Gastroesophageal sphincter (tissue), 3 donors: ENCODE measurements at regions not wholly inside any gene's neighbourhood (a gene's known extent, or its start where the extent isn't known, plus 50 kb on each side); places are given as distances from the start of the nearest gene placed in this dataset.

Experiments used
- POLR2A ChIP-seq, 2 donors: fragments of 450-650 bp; IDR thresholded peaks; one replicate each; pipeline ENCODE4 v1.6.1; 2017; ENCODE audit warnings: antibody characterized with exemption in 2 of 2, mild to moderate bottlenecking in 2 of 2, moderate library complexity in 1 of 2
- TF ChIP-seq, protein P1 (sequence below), 4 experiments: fragments of 200-600 bp in 2 of 4; fragments of 450-650 bp in 2 of 4; sonication (generic) in 1 of 4; IDR thresholded peaks; one replicate each; pipeline ENCODE4 v1.5.1; 2017 to 2019; ENCODE audit warnings: antibody characterized with exemption in 4 of 4, mild to moderate bottlenecking in 2 of 4, moderate library complexity in 2 of 4

DNA sequence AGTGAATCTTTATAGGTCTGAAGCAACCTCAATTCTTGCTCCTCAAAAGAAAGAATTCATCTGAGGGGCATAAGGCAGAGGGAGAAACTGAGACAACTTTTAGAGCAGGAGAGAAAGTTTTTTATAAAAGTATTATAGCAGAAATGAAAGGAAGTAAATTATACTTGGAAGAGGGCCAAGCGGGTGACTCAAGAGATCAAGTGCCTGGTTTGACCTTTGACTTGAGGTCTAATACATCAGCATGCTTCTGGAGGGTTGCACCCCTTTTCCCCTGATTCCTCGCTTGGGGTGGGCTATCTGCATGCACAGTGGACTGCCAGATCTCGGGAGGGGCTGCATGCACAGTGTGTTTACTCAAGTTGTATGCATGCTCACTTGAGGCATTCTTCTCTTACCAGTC, 268.5 kb upstream of the LRATD1 start:
- no peak for TF ChIP-seq POLR2A (IDR thresholded peaks at IDR 0.05)
- TF ChIP-seq, protein P1, sequence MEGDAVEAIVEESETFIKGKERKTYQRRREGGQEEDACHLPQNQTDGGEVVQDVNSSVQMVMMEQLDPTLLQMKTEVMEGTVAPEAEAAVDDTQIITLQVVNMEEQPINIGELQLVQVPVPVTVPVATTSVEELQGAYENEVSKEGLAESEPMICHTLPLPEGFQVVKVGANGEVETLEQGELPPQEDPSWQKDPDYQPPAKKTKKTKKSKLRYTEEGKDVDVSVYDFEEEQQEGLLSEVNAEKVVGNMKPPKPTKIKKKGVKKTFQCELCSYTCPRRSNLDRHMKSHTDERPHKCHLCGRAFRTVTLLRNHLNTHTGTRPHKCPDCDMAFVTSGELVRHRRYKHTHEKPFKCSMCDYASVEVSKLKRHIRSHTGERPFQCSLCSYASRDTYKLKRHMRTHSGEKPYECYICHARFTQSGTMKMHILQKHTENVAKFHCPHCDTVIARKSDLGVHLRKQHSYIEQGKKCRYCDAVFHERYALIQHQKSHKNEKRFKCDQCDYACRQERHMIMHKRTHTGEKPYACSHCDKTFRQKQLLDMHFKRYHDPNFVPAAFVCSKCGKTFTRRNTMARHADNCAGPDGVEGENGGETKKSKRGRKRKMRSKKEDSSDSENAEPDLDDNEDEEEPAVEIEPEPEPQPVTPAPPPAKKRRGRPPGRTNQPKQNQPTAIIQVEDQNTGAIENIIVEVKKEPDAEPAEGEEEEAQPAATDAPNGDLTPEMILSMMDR (IDR thresholded peaks at IDR 0.05), result no peak
